ENCODE measurements at regions not wholly inside any gene's neighbourhood (a gene's known extent, or its start where the extent isn't known, plus 50 kb on each side); places are given as distances from the start of the nearest gene placed in this dataset.

DNA sequence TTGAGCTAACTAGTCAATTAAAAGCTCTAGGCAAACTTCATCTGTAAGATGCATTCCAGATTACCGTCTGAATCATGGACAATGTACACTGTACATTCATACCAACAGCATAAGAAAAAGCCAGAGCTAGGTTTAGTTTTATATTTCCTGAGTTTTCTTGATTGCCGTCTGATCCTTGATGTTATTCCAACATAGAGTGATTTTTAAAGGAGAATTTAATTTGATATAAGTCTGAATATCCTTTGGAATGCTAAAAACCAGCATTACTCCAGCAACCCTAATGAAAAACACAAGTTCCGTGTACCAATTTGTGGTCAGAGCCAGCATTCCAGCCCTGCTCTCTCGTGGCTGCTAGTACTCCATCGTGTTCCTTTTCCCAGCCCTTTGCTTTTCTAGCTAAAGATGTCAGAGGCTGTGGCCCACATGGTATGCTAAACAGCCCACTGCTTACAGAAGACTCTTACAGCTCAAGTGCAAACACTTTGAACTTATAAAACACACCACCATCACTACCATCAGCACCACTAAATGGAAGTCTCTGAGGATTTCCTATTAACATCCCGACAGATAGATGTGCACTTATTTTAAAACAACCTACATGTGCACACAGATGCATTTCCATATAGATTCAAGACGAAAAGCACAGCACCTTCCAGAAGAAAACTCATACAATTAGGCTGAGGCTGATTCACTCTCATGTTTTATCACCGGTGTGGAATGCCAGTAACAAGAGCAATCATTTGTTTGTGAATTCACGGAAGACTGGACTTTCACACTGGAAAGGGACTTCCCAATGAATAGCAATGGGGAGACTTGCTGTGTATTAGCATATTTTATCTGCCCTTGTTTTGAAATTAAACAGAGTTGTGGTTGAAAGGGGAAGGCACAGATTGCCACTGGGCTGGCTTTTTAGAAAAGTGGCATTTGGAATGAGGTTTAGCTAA lies 246.9 kb upstream of the GAS1 start:
- ATAC-seq (no peak), DNase-seq (no peak)
- intact Hi-C loops (cut with micrococcal nuclease): no loop called here
- Mint-ChIP-seq H3K27ac (no peak overlapping the region), H3K4me1 (peaks cover 9 to 10% of the 10 kb centered on the region in 2 donors), H3K27me3 (ENCODE audit: low read depth in 2 of 2) (peaks cover 26 to 40% of the 10 kb centered on the region in 2 donors), H3K9me3 (no peaks in the 10 kb centered on the region), H3K36me3 (no peaks in the 10 kb centered on the region), H3K4me3 (no peak overlapping the region)
- Histone ChIP-seq H3K4me3 (ENCODE audit: low read length) (no peak overlapping the region), H3K9me3 (ENCODE audit: control insufficient read depth, insufficient read depth, low read length) (no peaks in the 10 kb centered on the region), H3K27me3 (ENCODE audit: control insufficient read depth, insufficient read depth, low read length) (no peaks in the 10 kb centered on the region), H3K27ac (ENCODE audit: low read length) (no peak overlapping the region), H3K36me3 (ENCODE audit: control insufficient read depth, insufficient read depth, low read length) (no peaks in the 10 kb centered on the region), H3K4me1 (ENCODE audit: control insufficient read depth, insufficient read depth, low read length) (no peaks in the 10 kb centered on the region)
- TF ChIP-seq CTCF (IDR thresholded peaks at IDR 0.05): no peak
- WGBS (ENCODE audit: insufficient coverage): 84% methylated on average over 7 of the region's 9 CpGs

DNA sequence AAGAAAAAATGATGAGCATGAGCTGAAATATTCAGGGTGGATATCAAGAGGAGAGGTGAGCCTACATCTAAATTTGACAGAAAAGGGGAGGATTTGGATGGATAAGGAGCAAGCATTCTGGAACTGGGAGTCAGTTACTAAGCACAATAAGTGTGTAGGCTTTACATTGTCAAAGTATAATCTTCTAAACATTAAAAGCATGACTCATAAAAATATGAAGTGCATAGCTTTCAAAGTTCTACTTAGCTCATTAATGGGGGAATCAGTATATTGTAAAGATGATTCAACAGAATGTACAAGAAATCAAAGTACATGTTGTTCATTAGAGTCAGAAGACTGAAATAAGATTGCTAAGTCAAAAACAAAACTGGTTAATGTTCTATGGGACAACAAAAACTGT lies 248.0 kb upstream of the GAS1 start:
- intact Hi-C loops (cut with micrococcal nuclease): no loop called here
- ATAC-seq (no peak), DNase-seq (no peak)
- no peaks in the 10 kb centered on the region for H3K36me3 Mint-ChIP-seq
- Histone ChIP-seq H3K4me3 (ENCODE audit: low read length) (no peak overlapping the region), H3K27me3 (ENCODE audit: control insufficient read depth, insufficient read depth, low read length) (no peaks in the 10 kb centered on the region), H3K27ac (ENCODE audit: low read length) (no peak overlapping the region), H3K36me3 (ENCODE audit: control insufficient read depth, insufficient read depth, low read length) (no peaks in the 10 kb centered on the region), H3K9me3 (ENCODE audit: control insufficient read depth, insufficient read depth, low read length) (no peaks in the 10 kb centered on the region), H3K4me1 (ENCODE audit: control insufficient read depth, insufficient read depth, low read length) (no peaks in the 10 kb centered on the region)
- H3K27ac Mint-ChIP-seq: no peak overlapping the region
- H3K9me3 Mint-ChIP-seq: no peaks in the 10 kb centered on the region
- H3K4me1 Mint-ChIP-seq: peaks cover 9 to 10% of the 10 kb centered on the region in 2 donors
- H3K27me3 Mint-ChIP-seq (ENCODE audit: low read depth in 2 of 2): peaks cover 28 to 45% of the 10 kb centered on the region in 2 donors
- TF ChIP-seq CTCF (IDR thresholded peaks at IDR 0.05): no peak
- no peak overlapping the region for H3K4me3 Mint-ChIP-seq

- Histone ChIP-seq H3K27me3 (ENCODE audit: control insufficient read depth, insufficient read depth, low read length) (no peaks in the 10 kb centered on the region), H3K4me3 (ENCODE audit: low read length) (no peak overlapping the region), H3K4me1 (ENCODE audit: control insufficient read depth, insufficient read depth, low read length) (no peaks in the 10 kb centered on the region), H3K27ac (ENCODE audit: low read length) (no peak overlapping the region), H3K9me3 (ENCODE audit: control insufficient read depth, insufficient read depth, low read length) (no peaks in the 10 kb centered on the region), H3K36me3 (ENCODE audit: control insufficient read depth, insufficient read depth, low read length) (no peaks in the 10 kb centered on the region)
- no peak for DNase-seq
- WGBS (ENCODE audit: insufficient coverage): 92% methylated on average over 9 of the region's 10 CpGs
- H3K4me3 Mint-ChIP-seq: no peak overlapping the region
- ATAC-seq: no peak
- TF ChIP-seq CTCF (IDR thresholded peaks at IDR 0.05): no peak
- H3K27me3 Mint-ChIP-seq (ENCODE audit: low read depth in 2 of 2): peaks cover 28 to 50% of the 10 kb centered on the region in 2 donors
- no peaks in the 10 kb centered on the region for H3K9me3 Mint-ChIP-seq
- H3K36me3 Mint-ChIP-seq: no peaks in the 10 kb centered on the region
- H3K4me1 Mint-ChIP-seq: peaks cover 9 to 10% of the 10 kb centered on the region in 2 donors
- no peak overlapping the region for H3K27ac Mint-ChIP-seq
- intact Hi-C loops (cut with micrococcal nuclease): no loop called here
These were observed 250.2 kb upstream of the GAS1 start for GRCh38 chr9:87197349-87198130.
